ENCODE measurements at regions not wholly inside any gene's neighbourhood (a gene's known extent, or its start where the extent isn't known, plus 50 kb on each side); places are given as distances from the start of the nearest gene placed in this dataset.

- DNase-seq (ENCODE audit: low spot score): no peak
These were observed 58.7 kb downstream of the OTOL1 start for GRCh38 chr3:161555320-161555719.

DNA sequence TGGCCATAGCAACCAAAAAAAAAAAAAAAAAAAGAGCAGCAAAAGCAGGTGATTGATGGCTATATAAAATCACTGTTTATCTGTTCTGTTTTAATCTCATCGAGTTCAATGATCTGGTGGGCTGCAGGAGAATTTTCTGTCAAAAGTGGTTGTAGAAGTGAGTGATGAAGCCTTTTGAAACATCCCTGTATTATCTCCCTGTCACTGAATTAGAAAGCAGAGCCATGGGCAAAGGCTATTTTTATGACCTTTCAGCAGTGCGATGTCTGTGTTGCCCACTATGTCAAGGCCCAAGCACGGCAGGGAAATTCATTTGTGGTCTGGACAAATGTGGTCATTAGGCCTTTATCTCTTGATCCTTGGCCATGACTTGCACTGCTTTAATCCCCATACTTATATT, 59.9 kb downstream of the OTOL1 start:
- DNase-seq (ENCODE audit: low spot score): no peak

- no peak for DNase-seq (ENCODE audit: low spot score)
These were observed 60.3 kb downstream of the OTOL1 start for GRCh38 chr3:161556941-161557340.

- DNase-seq (ENCODE audit: low spot score): no peak
These were observed 61.0 kb downstream of the OTOL1 start for GRCh38 chr3:161557445-161558150.

- DNase-seq (ENCODE audit: low spot score): no peak
These were observed 61.6 kb downstream of the OTOL1 start for GRCh38 chr3:161558236-161558635.

GRCh38 chr3:161559177-161559998, 62.8 kb downstream of the OTOL1 start:
- DNase-seq (ENCODE audit: low spot score): peak; percentile 4

GRCh38 chr3:161560008-161560637, 63.5 kb downstream of the OTOL1 start:
- no peak for DNase-seq (ENCODE audit: low spot score)

DNA sequence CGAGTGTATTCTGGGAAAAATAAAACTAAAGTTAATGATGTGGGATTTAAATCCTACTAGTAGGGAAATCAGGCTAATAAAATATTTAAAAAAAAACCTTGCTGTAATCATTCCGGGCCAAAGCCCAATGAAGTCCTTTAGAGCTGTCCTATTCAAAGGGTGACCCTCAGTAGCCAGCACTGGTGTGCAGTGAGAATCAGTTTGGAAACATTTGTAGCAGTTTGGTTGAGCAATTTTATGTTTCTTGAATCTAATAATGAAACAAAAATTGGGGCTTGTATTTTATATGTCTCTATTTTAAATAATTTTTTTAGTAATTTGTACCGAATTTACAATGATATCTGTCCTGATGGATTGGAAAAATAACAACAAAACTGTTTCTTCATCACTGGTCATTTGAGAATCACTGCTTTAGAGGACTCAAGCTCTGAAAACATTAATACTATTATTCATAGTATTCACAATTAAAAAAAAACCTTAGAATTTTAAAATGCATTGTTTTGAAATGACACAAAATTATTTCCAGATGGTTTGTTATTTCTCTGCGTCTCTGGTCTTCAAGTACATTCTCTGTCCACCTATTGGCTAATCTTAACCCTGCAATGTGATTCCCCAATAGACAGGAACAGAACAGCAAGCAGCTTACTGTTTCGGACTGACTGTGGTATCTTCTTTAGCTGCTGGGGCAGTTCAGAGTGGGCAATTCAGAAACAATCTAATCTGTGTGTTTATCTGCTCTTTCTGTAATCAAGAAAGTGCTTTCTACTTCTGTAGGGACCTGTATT, 71.2 kb downstream of the OTOL1 start:
- DNase-seq (ENCODE audit: low spot score): no peak

- no peak for DNase-seq (ENCODE audit: low spot score)
These were observed 72.1 kb downstream of the OTOL1 start for GRCh38 chr3:161568671-161569070.

GRCh38 chr3:161571951-161572350, 75.3 kb downstream of the OTOL1 start:
- no peak for DNase-seq (ENCODE audit: low spot score)

GRCh38 chr3:161573136-161573535, 76.5 kb downstream of the OTOL1 start:
- DNase-seq (ENCODE audit: low spot score): no peak

GRCh38 chr3:161575901-161576300, 79.3 kb downstream of the OTOL1 start:
- no peak for DNase-seq (ENCODE audit: low spot score)

GRCh38 chr3:161576311-161576710, 79.7 kb downstream of the OTOL1 start:
- DNase-seq (ENCODE audit: low spot score): no peak

GRCh38 chr3:161576714-161577510, 80.3 kb downstream of the OTOL1 start:
- no peak for DNase-seq (ENCODE audit: low spot score)

DNA sequence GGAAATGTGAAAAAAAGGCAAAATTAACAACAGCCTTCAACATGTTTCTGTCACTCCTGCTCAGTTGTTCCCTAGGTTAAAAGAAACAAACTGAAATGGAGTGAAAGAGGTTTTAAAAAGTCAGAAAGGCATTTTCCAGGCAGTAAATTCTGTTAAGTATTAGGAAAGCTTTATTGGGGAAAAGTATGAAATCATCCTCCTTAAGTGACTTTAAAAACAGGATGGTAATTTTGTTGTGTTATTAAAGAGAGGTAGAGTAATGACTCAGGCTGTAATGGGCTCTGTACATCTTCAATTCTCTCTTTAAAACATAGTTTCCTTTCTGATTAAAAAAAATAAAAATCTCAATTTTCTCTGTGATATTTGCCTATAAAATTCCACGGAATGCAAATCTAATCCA, 81.1 kb downstream of the OTOL1 start:
- DNase-seq (ENCODE audit: low spot score): no peak

DNA sequence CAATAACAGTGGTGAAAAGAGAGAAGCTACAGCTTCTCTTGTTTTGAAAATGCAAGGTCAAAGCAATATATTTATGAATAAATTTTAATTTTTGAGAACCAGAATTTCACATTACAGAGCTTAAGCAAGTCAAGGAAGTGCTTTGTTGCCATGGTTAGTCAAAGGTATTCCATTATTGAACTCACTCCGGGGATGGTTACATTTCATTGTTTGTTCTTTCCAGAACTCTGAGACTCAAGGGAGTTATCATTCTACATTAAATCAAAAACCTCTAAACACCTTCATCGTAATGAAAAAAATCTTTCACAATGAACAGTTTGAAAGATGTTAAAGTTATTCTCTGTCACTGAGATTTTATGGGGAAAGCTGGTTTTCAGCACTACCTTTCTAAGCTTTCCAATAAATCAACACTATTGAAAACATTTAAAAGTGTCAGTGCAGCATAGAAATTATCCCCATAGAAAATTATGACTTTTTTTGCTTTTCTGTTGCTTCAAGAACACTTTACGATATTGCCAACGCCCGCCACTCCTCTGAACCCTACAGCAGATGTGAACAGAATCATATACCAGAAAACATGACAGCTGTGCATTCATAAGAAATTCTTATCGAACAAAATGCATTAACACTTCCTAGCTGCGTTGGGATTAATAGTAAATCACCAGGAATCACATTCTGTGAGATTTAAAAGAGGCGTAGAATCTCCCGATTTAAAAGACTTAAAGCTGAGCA, 83.0 kb downstream of the OTOL1 start:
- no peak for DNase-seq (ENCODE audit: low spot score)

DNA sequence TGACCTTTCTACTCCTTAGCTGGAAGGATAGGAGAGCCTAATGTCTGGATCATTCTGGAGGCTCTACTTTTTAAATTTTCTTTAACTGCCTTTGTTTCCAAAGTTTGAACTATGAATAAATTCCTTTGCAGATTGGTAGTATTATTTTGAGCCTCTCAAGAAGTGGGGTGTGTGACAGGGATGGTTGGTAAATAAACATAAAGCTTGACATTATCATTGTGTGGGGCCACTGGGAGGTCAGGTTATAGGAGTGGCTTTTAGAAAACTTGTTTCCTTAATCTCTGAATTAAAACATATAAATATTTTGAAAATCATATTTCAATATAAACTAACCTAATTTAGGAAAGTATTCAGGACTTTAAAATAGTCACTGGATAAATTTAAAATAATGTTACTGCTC, 89.3 kb downstream of the OTOL1 start:
- DNase-seq (ENCODE audit: low spot score): no peak

DNA sequence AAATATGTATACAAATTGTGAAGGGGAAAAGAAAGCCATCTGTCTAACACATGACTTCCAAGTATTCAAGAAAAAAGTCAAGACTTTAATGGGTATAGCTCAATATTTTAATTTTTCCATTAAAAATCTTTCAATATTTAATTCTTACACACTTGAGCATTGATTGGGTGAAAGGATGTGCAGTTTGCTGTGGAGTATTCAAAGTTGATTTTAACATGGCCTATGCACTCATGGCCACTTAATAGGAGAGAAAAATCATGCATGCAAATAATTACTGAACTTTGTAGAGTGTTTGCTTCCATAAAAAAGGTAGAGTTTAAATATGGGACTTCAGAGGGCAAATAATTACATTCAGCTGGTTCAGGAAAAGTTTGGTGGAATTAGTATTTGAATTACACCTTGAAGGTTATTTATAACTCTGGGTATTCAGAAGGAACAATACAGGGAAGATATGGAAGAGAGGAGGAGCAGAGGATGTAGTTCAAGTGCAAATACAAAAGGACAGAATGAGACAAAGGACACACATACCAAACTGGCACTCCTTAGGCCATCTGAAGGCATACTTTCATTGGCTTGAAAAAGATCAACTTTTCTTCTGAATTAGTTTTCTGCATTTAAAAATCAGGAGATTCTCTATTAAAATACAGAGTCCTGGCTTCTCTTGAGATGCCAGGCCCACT, 90.1 kb downstream of the OTOL1 start:
- no peak for DNase-seq (ENCODE audit: low spot score)

- DNase-seq (ENCODE audit: low spot score): no peak
These were observed 102.0 kb downstream of the OTOL1 start for GRCh38 chr3:161598639-161599038.

GRCh38 chr3:161599697-161600096, 103.1 kb downstream of the OTOL1 start:
- DNase-seq (ENCODE audit: low spot score): no peak

Data from hematopoietic multipotent progenitor cell treated with erythropoietin and hydrocortisone succinate and interleukin-3 and kit ligand, for 17 days (in vitro differentiated cells).